ENCODE measurements at regions not wholly inside any gene's neighbourhood (a gene's known extent, or its start where the extent isn't known, plus 50 kb on each side); places are given as distances from the start of the nearest gene placed in this dataset.

DNA sequence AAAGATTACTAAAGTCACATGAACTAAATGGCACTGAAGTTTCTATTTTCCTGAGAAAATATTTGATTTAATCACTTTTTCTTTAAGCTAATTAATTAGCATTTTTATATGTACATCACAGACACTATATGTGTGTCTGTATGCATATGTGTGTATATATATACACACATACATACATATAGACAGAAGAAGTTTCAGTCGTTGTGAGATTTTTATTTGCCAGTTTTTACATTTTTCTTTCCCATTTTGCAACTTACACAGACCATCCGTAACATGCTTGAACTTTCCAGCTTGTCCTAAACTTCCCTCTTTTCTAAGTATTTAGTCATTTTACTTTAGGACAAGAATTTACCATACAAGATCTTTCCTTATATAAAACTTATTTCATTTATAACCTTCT, 299.1 kb downstream of the IPO8 start:
- TF ChIP-seq, protein P1, sequence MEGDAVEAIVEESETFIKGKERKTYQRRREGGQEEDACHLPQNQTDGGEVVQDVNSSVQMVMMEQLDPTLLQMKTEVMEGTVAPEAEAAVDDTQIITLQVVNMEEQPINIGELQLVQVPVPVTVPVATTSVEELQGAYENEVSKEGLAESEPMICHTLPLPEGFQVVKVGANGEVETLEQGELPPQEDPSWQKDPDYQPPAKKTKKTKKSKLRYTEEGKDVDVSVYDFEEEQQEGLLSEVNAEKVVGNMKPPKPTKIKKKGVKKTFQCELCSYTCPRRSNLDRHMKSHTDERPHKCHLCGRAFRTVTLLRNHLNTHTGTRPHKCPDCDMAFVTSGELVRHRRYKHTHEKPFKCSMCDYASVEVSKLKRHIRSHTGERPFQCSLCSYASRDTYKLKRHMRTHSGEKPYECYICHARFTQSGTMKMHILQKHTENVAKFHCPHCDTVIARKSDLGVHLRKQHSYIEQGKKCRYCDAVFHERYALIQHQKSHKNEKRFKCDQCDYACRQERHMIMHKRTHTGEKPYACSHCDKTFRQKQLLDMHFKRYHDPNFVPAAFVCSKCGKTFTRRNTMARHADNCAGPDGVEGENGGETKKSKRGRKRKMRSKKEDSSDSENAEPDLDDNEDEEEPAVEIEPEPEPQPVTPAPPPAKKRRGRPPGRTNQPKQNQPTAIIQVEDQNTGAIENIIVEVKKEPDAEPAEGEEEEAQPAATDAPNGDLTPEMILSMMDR (optimal IDR thresholded peaks at IDR 0.05 in 1 of 3, IDR thresholded peaks at IDR 0.05 in 1 of 3, conservative IDR thresholded peaks at IDR 0.05 in 1 of 3; ENCODE audit: extremely low read depth in 1 of 3, insufficient read depth in 2 of 3, low read length in 3 of 3): no peak
- no peak for TF ChIP-seq EZH2 (IDR thresholded peaks at IDR 0.05; ENCODE audit: low read length)

Measured in keratinocyte (primary cell).